Mesothelial cell of epicardium (in vitro differentiated cells): ENCODE measurements at regions not wholly inside any gene's neighbourhood (a gene's known extent, or its start where the extent isn't known, plus 50 kb on each side); places are given as distances from the start of the nearest gene placed in this dataset.

Source experiments
- DNase-seq, 2 experiments: peaks; one replicate each; pipeline ENCODE4 v3.0.0; 2021; ENCODE audit warnings: low spot score in 2 of 2; ENCODE audit not compliant: unreplicated experiment in 2 of 2
- H3K27ac Mint-ChIP-seq: 2 replicates; pipeline ENCODE4 v1.8.0; 2021; ENCODE audit warnings: mixed read lengths
- H3K27me3 Mint-ChIP-seq: 2 replicates; pipeline ENCODE4 v1.8.0; 2021; ENCODE audit warnings: low read depth, mixed read lengths
- H3K36me3 Mint-ChIP-seq: 2 replicates; pipeline ENCODE4 v1.8.0; 2021; ENCODE audit warnings: mixed read lengths
- H3K4me1 Mint-ChIP-seq: 2 replicates; pipeline ENCODE4 v1.8.0; 2021; ENCODE audit warnings: mixed read lengths
- H3K4me3 Mint-ChIP-seq: 2 replicates; pipeline ENCODE4 v1.8.0; 2021; ENCODE audit warnings: mild to moderate bottlenecking, moderate library complexity, mixed read lengths
- H3K9me3 Mint-ChIP-seq: 2 replicates; pipeline ENCODE4 v1.8.0; 2021; ENCODE audit warnings: mixed read lengths
- CTCF ChIP-seq: fragments of 200-600 bp; sonication (generic); IDR thresholded peaks from one replicate; pipeline ENCODE4 v1.5.0; 2021; ENCODE audit warnings: antibody characterized with exemption; ENCODE audit not compliant: unreplicated experiment

- no peak for DNase-seq
- Mint-ChIP-seq H3K9me3 (no peaks in the 10 kb centered on the region), H3K4me1 (peaks cover 33% of the 10 kb centered on the region), H3K27me3 (no peaks in the 10 kb centered on the region), H3K27ac (no peak overlapping the region), H3K4me3 (no peak overlapping the region), H3K36me3 (no peaks in the 10 kb centered on the region)
- no peak for TF ChIP-seq CTCF
Observed at GRCh38 chr5:158123595-158123994, 264.6 kb upstream of the CLINT1 start.

DNA sequence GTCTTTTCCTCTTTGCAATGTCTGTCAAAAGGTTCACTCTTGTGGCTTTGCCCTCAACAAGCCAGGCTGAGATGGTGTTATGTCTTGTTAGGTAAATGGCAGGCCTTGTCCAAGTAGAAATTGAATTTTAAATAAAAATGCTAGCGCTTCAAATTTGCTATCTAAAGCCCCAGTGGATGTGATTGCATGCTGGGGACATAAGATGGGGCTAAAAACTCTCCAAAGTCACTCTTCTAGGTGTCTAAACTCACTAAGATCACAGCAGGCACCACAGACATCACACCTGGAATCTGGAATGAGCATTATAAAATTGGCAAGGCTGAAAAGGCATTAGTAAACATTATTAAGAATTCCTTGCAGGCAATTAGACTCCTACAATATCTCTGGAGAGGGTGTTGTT, 262.7 kb upstream of the CLINT1 start:
- H3K27me3 Mint-ChIP-seq: no peaks in the 10 kb centered on the region
- no peak overlapping the region for H3K4me3 Mint-ChIP-seq
- H3K27ac Mint-ChIP-seq: no peak overlapping the region
- no peaks in the 10 kb centered on the region for H3K36me3 Mint-ChIP-seq
- H3K4me1 Mint-ChIP-seq: peaks cover 29% of the 10 kb centered on the region
- no peak for TF ChIP-seq CTCF
- DNase-seq: no peak
- H3K9me3 Mint-ChIP-seq: no peaks in the 10 kb centered on the region

GRCh38 chr5:158120760-158121159, 261.8 kb upstream of the CLINT1 start:
- Mint-ChIP-seq H3K27ac (peak overlapping the region; percentile 81), H3K27me3 (no peaks in the 10 kb centered on the region), H3K4me1 (peaks cover 29% of the 10 kb centered on the region), H3K9me3 (no peaks in the 10 kb centered on the region), H3K4me3 (no peak overlapping the region), H3K36me3 (no peaks in the 10 kb centered on the region)
- DNase-seq: no peak
- no peak for TF ChIP-seq CTCF

DNA sequence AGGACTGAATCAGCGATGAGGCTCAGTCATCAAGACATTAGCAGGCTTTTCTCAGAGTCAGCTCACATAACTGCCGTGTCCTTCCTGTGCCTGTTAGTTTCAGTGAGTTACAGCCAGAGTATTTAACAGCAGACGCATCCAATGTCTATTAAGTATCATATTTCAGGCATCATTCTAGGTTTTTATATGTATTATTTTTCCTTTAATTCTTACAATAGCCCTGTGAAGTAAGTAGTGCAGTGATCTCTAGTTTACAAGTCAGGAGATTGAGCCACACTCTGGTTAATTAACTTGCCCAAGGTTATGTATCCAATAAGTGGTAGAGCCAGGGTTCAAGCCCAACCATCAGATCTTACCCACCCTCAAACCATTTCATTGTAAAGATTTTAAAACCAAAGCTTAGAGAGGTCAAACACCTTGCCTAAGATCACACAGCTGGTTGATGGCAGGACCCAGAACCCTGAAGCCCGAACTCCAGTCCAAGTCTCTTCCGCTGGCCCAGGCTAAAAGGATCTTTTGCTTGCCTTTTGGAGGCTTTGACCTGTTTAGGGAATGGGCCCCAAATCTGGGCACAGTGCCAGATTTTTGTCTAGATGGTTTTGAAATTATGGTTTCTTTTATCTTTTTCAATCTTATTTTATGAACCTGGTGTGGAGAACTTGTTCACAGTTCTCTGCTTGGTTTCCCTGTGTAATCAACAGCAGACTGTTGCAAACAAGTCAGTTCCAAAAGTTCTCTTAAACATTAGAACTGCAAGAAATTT, 261.2 kb upstream of the CLINT1 start:
- no peak for DNase-seq
- Mint-ChIP-seq H3K4me3 (no peak overlapping the region), H3K4me1 (peaks cover 29% of the 10 kb centered on the region), H3K27me3 (no peaks in the 10 kb centered on the region), H3K27ac (peak overlapping the region; percentile 81), H3K9me3 (no peaks in the 10 kb centered on the region), H3K36me3 (no peaks in the 10 kb centered on the region)
- no peak for TF ChIP-seq CTCF

GRCh38 chr5:158117467-158118160, 258.7 kb upstream of the CLINT1 start:
- no peaks in the 10 kb centered on the region for H3K27me3 Mint-ChIP-seq
- no peak for TF ChIP-seq CTCF
- peaks cover 44% of the 10 kb centered on the region for H3K4me1 Mint-ChIP-seq
- H3K27ac Mint-ChIP-seq: no peak overlapping the region
- H3K4me3 Mint-ChIP-seq: no peak overlapping the region
- DNase-seq: no peak
- no peaks in the 10 kb centered on the region for H3K9me3 Mint-ChIP-seq
- no peaks in the 10 kb centered on the region for H3K36me3 Mint-ChIP-seq
